HT-29 (cell line): ENCODE measurements at regions not wholly inside any gene's neighbourhood (a gene's known extent, or its start where the extent isn't known, plus 50 kb on each side); places are given as distances from the start of the nearest gene placed in this dataset.
"Not testable (repeated sequence)": the region's sequence is repeated elsewhere in the genome, so short reads cannot be mapped to it uniquely, and the experiment has no call there.

Experiments used
- DNase-seq: peaks from one replicate; pipeline ENCODE4 v3.0.0-alpha.2; 2015; ENCODE audit warnings: low spot score

DNA sequence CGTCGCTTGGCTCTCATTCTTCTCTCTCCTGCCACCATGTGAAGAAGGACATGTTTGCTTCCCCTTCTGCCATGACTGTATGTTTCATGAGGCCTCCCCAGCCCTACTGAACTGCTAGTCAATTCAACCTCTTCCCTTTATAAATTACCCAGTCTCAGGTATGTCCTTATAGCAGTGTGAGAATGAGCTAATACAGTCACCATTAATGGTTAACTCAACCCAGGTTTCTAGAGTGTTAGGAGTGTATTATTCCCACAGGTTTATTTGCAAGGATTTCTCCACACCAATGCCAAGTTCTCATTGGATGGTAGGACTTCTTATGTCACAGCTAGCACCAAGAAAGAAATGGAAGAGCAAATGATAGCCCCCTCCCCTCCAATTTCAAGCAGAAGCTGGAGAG lies 71.9 kb downstream of the DYNAP start:
- DNase-seq: no peak

DNA sequence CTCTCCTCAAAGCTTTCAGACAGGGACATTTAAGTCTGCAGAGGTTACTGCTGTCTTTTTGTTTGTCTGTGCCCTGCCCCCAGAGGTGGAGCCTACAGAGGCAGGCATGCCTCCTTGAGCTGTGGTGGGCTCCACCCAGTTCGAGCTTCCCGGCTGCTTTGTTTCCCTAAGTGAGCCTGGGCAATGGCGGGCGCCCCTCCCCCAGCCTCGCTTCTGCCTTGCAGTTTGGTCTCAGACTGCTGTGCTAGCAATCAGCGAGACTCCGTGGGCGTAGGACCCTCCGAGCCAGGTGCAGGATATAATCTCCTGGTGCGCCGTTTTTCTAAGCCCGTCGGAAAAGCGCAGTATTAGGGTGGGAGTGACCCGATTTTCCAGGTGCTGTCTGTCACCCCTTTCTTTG lies 78.7 kb downstream of the DYNAP start:
- not testable (repeated sequence) for DNase-seq

DNA sequence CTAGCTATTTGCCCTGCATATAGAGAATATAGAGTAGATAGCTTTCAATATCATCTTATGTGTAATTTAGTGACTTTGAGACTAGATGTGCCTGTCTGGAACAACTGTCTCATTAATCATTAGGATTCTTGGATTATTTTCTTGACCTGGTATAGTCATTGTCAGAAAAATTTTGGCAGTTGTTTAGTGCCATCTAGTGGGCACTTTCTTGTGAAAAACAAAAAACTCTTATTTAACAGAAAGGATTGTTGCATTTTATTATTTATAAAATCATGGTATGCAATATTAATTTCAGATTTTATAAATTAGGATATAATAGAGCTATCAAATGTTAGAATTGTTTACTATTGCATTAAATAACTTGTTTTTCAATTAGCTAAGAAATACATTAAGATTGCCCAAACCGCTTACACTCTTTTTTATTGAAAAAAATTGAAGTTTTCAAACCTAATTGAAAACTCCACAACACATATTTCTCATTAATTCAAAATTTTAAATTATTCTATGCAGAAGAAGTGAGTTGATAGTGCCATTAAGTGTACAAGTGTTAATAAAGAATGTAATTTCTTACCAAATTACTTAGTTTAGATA lies 80.3 kb downstream of the DYNAP start:
- peak; percentile 40 for DNase-seq

- no peak for DNase-seq
Observed at GRCh38 chr18:54672109-54672508, 81.1 kb downstream of the DYNAP start.

DNA sequence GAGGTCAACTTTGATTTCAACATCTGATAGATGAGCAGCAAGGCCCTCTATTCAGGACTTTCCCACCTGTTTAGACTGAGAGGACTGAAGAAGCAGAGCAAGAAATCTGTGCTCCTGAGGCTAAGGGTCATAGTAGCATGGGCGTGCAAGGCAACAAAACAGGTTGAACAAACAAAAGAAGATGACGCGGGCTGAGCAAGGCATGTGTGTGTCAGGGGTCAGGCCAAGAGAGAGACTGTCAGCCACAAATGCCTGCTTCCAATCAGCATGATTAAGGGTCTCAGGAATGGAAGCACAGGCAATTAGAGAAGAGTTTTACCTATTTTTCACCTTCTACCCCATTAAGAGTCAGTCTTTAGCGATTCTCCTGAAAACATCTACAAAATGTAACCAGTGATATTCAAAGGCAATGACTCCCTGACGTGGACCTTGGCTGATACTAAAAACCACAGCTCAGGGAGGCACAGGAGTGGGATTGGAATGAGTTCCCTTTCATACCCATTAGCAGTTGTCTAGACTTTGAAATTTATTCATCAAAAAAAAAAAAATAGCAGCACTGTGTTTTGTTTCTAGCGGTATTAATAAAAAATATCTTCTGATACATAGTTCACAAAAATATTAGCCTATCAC lies 81.9 kb downstream of the DYNAP start:
- DNase-seq: peak; percentile 63

DNA sequence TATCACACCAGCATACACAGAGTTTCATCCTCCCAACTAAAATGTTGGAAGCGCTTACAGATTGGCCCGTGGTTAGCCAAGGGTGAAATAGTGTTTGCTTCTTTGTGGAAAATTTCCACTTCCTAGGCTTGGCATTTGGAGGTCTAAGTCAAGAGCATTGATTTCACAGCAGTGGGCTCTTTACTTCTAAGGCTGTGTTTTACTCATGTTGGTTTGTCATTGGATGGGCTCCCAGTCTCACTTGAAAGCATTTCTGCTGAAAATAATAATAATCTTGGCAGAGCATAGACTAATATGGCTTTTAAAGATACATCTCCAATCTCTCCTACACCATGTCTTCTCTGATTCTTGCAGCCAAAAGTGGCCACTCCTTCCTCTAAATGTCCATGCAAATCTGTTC lies 82.9 kb downstream of the DYNAP start:
- no peak for DNase-seq

DNA sequence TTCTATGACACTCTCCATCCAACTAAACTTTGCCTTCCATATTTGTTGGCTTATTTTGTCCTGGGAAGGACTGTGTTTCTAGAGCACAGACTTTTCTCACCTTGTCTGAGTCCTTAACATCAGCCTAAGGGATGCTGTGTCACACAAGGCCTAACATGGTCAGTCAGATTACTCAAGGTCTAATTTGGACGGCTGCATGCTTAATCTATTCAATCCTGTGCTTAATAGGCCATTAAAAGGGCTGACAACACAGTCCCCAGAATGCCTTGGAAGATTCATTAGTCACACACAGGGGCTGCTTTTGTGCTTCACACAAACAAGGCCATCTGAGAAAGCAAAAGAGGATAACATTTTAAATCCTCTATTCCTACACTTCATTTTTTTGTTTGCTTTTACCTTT lies 84.0 kb downstream of the DYNAP start:
- DNase-seq: no peak

DNA sequence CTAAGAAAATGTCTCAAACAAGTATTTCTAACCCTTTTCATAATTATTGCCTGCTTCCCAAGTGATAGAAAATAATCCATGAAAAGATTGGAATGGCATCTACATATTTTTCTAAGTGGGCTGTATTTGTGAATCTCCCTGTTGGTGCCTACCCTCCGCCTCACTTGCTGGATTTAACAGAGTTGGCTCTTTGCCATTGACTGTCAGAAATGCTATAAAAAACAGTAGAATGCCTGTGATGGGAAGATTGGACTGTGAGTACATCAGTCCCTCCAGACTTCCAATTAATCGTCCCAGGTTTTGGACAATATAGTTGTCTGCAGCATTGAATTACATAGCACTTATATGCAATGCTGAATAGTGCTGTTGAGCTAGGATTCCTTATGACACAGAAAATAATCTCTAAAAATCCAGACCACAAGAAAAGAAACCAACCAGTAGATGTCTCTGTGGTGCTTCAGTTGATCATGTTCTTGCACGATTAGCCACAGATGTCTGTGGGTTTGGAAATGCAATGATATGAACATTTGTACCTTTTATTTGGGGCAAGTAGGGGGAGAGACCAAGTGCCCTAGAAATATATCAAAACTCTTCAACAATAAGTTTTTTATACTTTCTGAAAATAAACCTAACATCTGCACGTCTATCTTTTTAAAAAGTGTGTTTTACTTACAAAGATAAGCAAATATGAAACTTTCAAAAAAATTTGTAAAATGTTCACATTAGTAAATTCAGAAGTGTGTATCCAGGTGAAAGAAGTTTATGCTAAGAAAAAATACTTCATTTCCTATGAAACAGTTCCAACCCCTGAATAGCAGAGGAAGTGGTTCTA lies 88.5 kb downstream of the DYNAP start:
- DNase-seq: peak; percentile 71

DNA sequence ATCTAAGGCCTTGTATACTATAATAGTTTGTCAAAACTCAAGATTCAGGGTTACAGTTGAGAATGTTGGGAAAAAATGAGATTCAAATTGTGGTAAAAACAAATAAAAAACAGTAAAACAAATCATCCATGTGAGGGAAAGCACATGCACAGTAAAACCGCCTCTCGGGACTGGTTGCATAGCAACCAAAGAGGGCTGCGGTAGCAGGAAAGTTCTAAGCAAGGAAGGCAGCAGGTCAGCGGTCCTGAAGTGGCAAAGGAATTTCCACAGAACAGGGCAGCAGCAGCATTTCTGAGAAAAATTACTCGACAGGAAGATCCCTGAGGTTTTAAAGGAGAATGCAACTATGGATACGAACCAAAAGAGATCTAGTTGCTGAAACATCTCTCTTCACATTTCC lies 93.7 kb downstream of the DYNAP start:
- DNase-seq: no peak

DNA sequence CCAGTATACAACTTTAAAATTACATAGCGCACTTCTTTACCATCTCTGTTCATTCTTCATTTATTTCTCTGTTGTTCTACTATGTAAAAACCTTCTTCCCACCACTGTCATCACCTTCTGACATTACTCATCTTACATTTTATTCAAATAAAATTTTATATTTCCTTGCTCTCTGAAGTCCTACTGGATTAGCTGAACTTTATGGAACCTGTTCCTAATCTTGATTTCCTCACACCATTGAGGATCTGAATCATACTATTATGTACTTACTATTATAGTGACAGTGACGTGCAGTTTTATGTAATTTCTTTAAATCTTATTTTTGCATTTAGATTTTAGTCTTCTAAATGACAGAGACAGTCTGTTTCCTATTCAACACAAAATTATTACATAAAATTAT lies 98.3 kb downstream of the DYNAP start:
- DNase-seq: no peak

DNA sequence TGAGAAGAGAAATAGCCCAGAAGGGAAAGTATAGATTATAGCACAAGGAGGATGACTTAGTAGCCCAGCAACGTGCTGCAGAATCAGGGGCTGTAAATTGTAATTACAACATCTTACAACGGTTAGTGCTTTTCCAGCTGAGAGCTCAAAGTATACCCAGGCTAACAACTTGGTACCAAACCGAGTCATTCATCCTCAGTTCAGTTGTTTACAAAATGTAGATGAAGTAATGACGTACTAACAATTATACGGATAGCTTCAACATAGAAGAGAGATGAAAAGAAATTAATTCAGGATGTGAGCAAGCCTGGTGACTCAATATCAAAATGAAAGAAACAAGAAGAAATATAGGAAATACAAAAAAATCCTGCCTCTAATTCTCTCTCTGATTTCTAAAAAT lies 99.2 kb downstream of the DYNAP start:
- DNase-seq: no peak

GRCh38 chr18:54692463-54692862 lies 101.4 kb downstream of the DYNAP start:
- no peak for DNase-seq

DNA sequence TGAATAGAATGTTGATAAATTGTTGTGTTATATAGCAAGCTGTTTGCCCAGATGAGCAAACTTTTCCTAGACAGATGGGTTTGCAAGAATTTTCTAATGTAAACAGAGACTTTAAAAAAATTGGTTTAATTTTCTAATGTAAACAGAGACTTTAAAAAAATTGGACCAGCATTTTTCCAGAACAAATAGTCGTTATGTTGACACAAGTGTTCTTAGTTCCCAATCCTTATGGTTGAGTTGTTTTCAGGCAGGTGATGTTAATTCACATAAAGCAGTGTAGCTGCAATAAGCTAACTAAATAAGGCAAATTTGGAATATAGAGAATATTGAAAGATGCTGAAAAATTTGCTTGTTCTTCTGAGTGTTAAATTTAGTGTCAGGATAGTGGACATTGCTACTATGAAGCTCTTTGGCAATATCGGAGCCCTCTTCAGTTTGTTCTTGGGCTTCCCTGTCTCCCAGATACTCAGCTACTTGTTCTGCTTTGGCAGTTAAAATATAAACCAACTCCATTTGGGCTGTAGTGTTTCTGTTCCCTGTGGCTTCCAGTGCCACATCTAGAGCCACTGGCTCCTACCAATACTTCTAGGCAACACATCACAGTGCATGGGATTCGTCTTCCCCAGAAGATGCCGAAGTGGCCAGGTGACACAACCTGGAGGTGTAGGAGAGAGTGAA lies 105.7 kb downstream of the DYNAP start:
- no peak for DNase-seq

- no peak for DNase-seq
Observed at GRCh38 chr18:54700580-54700979, 109.5 kb downstream of the DYNAP start.

GRCh38 chr18:54702686-54703085 lies 111.6 kb downstream of the DYNAP start:
- no peak for DNase-seq

DNA sequence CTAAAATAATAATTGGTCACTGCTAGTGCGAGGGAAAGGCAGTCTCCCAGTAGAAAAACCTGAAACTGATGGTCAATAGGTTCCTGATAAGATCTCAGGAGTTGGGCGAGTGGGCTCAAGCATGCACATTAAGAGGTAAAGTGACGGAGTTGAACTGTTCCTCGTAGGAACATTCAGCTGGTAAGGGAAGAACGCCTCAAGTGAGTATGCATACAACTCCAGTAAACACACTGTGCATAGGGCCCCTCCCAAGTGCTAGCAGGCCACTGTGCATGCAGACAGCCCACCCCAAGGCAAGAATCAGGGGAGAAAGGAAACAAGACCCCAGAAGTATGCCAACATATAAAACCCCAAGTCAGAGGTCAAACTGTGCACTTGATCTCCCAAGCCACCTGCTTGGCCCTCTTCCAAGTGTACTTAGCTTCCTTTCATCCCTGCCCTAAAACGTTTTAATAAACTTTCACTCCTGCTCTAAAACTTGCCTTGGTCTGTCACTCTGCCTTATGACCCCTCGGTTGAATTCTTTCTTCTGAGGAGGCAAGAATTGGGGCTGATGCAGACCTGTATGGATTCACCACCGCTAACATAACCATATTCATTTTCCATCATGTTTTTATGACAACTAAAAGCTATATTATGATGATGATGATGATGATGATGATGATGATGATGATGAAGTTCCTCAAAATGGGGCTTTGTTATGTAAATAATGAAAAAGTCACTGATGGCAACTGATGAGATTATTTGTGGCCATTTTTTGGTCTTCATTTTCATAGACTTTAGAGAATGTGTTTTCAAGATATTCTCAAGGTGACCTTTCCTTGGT lies 118.0 kb upstream of the RAB27B start:
- no peak for DNase-seq

- DNase-seq: no peak
Observed at GRCh38 chr18:54710900-54711281, 117.4 kb upstream of the RAB27B start.

GRCh38 chr18:54712306-54712705 lies 116.0 kb upstream of the RAB27B start:
- DNase-seq: no peak

DNA sequence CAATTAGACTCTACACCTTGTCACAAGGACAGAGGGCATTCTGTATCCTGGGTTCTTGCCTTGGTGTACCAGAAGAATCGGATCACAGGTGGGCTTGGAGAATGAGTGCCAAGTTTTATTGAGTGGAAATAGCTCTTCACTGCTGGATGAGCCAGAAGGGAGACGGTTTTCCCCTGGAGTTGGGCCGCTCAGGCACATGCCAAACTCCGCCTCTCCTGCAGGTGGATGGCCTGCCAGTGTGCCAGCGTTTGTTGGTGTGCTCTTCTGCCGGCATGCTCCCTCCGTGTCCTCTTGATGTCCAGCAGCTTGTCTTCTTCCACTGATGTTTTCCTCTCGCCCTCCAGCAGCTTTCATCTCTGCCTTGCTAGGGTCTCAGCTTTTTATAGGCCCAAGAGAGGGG lies 115.5 kb upstream of the RAB27B start:
- no peak for DNase-seq

- no peak for DNase-seq
Observed at GRCh38 chr18:54713386-54713785, 114.9 kb upstream of the RAB27B start.

DNA sequence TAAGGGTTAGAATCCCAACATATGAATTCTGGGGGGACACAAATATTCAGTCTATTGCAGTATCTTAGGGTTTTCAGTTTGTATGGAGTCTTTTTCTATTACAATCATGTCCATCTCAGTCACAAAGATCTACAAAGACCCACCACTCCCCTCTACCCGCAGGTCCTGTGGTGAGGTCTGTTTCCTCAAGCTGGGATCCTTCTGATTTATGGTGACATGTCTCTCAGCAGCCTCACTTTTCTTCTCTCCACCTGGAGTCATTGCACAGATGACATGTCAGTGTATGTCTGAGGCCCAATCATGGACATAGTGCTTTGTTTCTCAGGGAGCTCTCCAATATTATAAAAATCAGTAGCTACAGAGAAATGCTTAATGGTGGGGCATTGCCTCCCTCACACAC lies 113.4 kb upstream of the RAB27B start:
- no peak for DNase-seq

GRCh38 chr18:54716586-54716985 lies 111.7 kb upstream of the RAB27B start:
- DNase-seq: no peak
